ENCODE measurements at regions not wholly inside any gene's neighbourhood (a gene's known extent, or its start where the extent isn't known, plus 50 kb on each side); places are given as distances from the start of the nearest gene placed in this dataset.
"Not testable (repeated sequence)": the region's sequence is repeated elsewhere in the genome, so short reads cannot be mapped to it uniquely, and the experiment has no call there.

GRCh38 chr14:27881646-27882045, 884.9 kb upstream of the FOXG1 start:
- no CpG with 5 or more reads among the region's 4 CpGs for WGBS, 2 donors (ENCODE audit: extremely low coverage in 2 of 2, insufficient read length in 2 of 2, insufficient replicate concordance in 1 of 2)
- no peak overlapping the region for H4K91ac ChIP-seq (ENCODE audit: low read depth, low read length, poor library complexity)
- no peak overlapping the region for H3K4me3 ChIP-seq (ENCODE audit: low read length in 2 of 2)
- no peak overlapping the region for H2BK120ac ChIP-seq (ENCODE audit: low read depth, low read length)
- no peak overlapping the region for H3K4me2 ChIP-seq (ENCODE audit: insufficient read depth, low read length, poor library complexity, severe bottlenecking)
- no peak overlapping the region for H3K27ac ChIP-seq (replicated peaks; ENCODE audit: low read length)
- no peaks in the 10 kb centered on the region for H3K36me3 ChIP-seq (replicated peaks in 1 of 2; ENCODE audit: control insufficient read depth in 2 of 2, insufficient read depth in 2 of 2, low read length in 2 of 2)
- peaks cover 0 to 8% of the 10 kb centered on the region in 2 donors for H3K4me1 ChIP-seq (ENCODE audit: control insufficient read depth in 2 of 2, insufficient read depth in 1 of 2, low read depth in 1 of 2, low read length in 2 of 2)
- no peak overlapping the region for H3K4ac ChIP-seq (ENCODE audit: low read length)
- no peak for DNase-seq (ENCODE audit: low spot score)
- peak overlapping the region; percentile 79 for H2AFZ ChIP-seq (ENCODE audit: low read length)
- no peak overlapping the region for H3K14ac ChIP-seq (ENCODE audit: low read length)
- peaks cover 0 to 3% of the 10 kb centered on the region in 2 donors for H3K9me3 ChIP-seq (replicated peaks in 1 of 2; ENCODE audit: control insufficient read depth in 2 of 2, insufficient read depth in 1 of 2, low read depth in 1 of 2, low read length in 2 of 2)
- no peak overlapping the region for H4K8ac ChIP-seq (ENCODE audit: low read depth, low read length)
- H3K27me3 ChIP-seq (ENCODE audit: control insufficient read depth in 3 of 3, insufficient read depth in 3 of 3, low read depth in 1 of 3, low read length in 3 of 3) = no peaks in the 10 kb centered on the region
- H2BK15ac ChIP-seq (ENCODE audit: low read length) = no peak overlapping the region
- H3K9ac ChIP-seq (ENCODE audit: low read depth, low read length, poor library complexity) = no peak overlapping the region
- no peak overlapping the region for H2BK12ac ChIP-seq (ENCODE audit: low read length)
- H3K79me1 ChIP-seq (ENCODE audit: low read depth, low read length) = no peaks in the 10 kb centered on the region
- H2AK5ac ChIP-seq (ENCODE audit: low read depth, low read length) = no peak overlapping the region
- no peak overlapping the region for H3K18ac ChIP-seq (ENCODE audit: low read length)
- H3K23ac ChIP-seq (ENCODE audit: low read depth, low read length, poor library complexity) = no peak overlapping the region
- H2BK5ac ChIP-seq (ENCODE audit: low read length) = no peak overlapping the region

GRCh38 chr14:27886256-27886655, 880.3 kb upstream of the FOXG1 start:
- Histone ChIP-seq H3K9me3 (replicated peaks in 1 of 2; ENCODE audit: control insufficient read depth in 2 of 2, insufficient read depth in 1 of 2, low read depth in 1 of 2, low read length in 2 of 2) (no peaks in the 10 kb centered on the region), H4K8ac (ENCODE audit: low read depth, low read length) (no peak overlapping the region), H3K14ac (ENCODE audit: low read length) (no peak overlapping the region), H2BK15ac (ENCODE audit: low read length) (no peak overlapping the region), H2AFZ (ENCODE audit: low read length) (no peak overlapping the region), H2BK120ac (ENCODE audit: low read depth, low read length) (no peak overlapping the region), H3K4me3 (ENCODE audit: low read length in 2 of 2) (no peak overlapping the region), H3K4ac (ENCODE audit: low read length) (no peak overlapping the region), H3K27me3 (ENCODE audit: control insufficient read depth in 3 of 3, insufficient read depth in 3 of 3, low read depth in 1 of 3, low read length in 3 of 3) (no peaks in the 10 kb centered on the region), H2BK5ac (ENCODE audit: low read length) (no peak overlapping the region), H2AK5ac (ENCODE audit: low read depth, low read length) (no peak overlapping the region), H2BK12ac (ENCODE audit: low read length) (no peak overlapping the region), H3K4me1 (ENCODE audit: control insufficient read depth in 2 of 2, insufficient read depth in 1 of 2, low read depth in 1 of 2, low read length in 2 of 2) (peaks cover 0 to 11% of the 10 kb centered on the region in 2 donors), H3K9ac (ENCODE audit: low read depth, low read length, poor library complexity) (no peak overlapping the region), H3K4me2 (ENCODE audit: insufficient read depth, low read length, poor library complexity, severe bottlenecking) (no peak overlapping the region), H3K36me3 (replicated peaks in 1 of 2; ENCODE audit: control insufficient read depth in 2 of 2, insufficient read depth in 2 of 2, low read length in 2 of 2) (no peaks in the 10 kb centered on the region), H3K23ac (ENCODE audit: low read depth, low read length, poor library complexity) (no peak overlapping the region), H3K27ac (replicated peaks; ENCODE audit: low read length) (no peak overlapping the region), H4K91ac (ENCODE audit: low read depth, low read length, poor library complexity) (no peak overlapping the region), H3K79me1 (ENCODE audit: low read depth, low read length) (no peaks in the 10 kb centered on the region), H3K18ac (ENCODE audit: low read length) (no peak overlapping the region)
- no peak for DNase-seq (ENCODE audit: low spot score)
- no CpG with 5 or more reads among the region's 1 CpG for WGBS, 2 donors (ENCODE audit: extremely low coverage in 2 of 2, insufficient read length in 2 of 2, insufficient replicate concordance in 1 of 2)

- Histone ChIP-seq H3K9me3 (replicated peaks in 1 of 2; ENCODE audit: control insufficient read depth in 2 of 2, insufficient read depth in 1 of 2, low read depth in 1 of 2, low read length in 2 of 2) (no peaks in the 10 kb centered on the region), H4K8ac (ENCODE audit: low read depth, low read length) (no peak overlapping the region), H2AFZ (ENCODE audit: low read length) (no peak overlapping the region), H2BK120ac (ENCODE audit: low read depth, low read length) (no peak overlapping the region), H3K4me2 (ENCODE audit: insufficient read depth, low read length, poor library complexity, severe bottlenecking) (no peak overlapping the region), H3K4me1 (ENCODE audit: control insufficient read depth in 2 of 2, insufficient read depth in 1 of 2, low read depth in 1 of 2, low read length in 2 of 2) (peaks cover 0 to 9% of the 10 kb centered on the region in 2 donors), H3K36me3 (replicated peaks in 1 of 2; ENCODE audit: control insufficient read depth in 2 of 2, insufficient read depth in 2 of 2, low read length in 2 of 2) (no peaks in the 10 kb centered on the region), H3K23ac (ENCODE audit: low read depth, low read length, poor library complexity) (no peak overlapping the region), H3K27ac (replicated peaks; ENCODE audit: low read length) (no peak overlapping the region), H2AK5ac (ENCODE audit: low read depth, low read length) (no peak overlapping the region), H4K91ac (ENCODE audit: low read depth, low read length, poor library complexity) (no peak overlapping the region), H3K18ac (ENCODE audit: low read length) (no peak overlapping the region), H2BK12ac (ENCODE audit: low read length) (no peak overlapping the region), H3K27me3 (ENCODE audit: control insufficient read depth in 3 of 3, insufficient read depth in 3 of 3, low read depth in 1 of 3, low read length in 3 of 3) (no peaks in the 10 kb centered on the region), H3K79me1 (ENCODE audit: low read depth, low read length) (no peaks in the 10 kb centered on the region), H3K4me3 (ENCODE audit: low read length in 2 of 2) (no peak overlapping the region), H2BK15ac (ENCODE audit: low read length) (no peak overlapping the region), H3K14ac (ENCODE audit: low read length) (no peak overlapping the region), H3K4ac (ENCODE audit: low read length) (no peak overlapping the region), H2BK5ac (ENCODE audit: low read length) (no peak overlapping the region), H3K9ac (ENCODE audit: low read depth, low read length, poor library complexity) (no peak overlapping the region)
- no peak for DNase-seq (ENCODE audit: low spot score)
- WGBS, 2 donors (ENCODE audit: extremely low coverage in 2 of 2, insufficient read length in 2 of 2, insufficient replicate concordance in 1 of 2) = no CpG with 5 or more reads among the region's 3 CpGs
Measured at GRCh38 chr14:27890259-27890658, 876.3 kb upstream of the FOXG1 start.

- not testable (repeated sequence) for H3K4me1 ChIP-seq (ENCODE audit: control insufficient read depth in 2 of 2, insufficient read depth in 1 of 2, low read depth in 1 of 2, low read length in 2 of 2); H3K27me3 ChIP-seq (ENCODE audit: control insufficient read depth in 3 of 3, insufficient read depth in 3 of 3, low read depth in 1 of 3, low read length in 3 of 3); H2AK5ac ChIP-seq (ENCODE audit: low read depth, low read length); H2BK120ac ChIP-seq (ENCODE audit: low read depth, low read length); H4K91ac ChIP-seq (ENCODE audit: low read depth, low read length, poor library complexity); H3K79me1 ChIP-seq (ENCODE audit: low read depth, low read length); H3K4me3 ChIP-seq (ENCODE audit: low read length in 2 of 2); H2BK5ac ChIP-seq (ENCODE audit: low read length); H3K27ac ChIP-seq (replicated peaks; ENCODE audit: low read length); H2AFZ ChIP-seq (ENCODE audit: low read length); H2BK12ac ChIP-seq (ENCODE audit: low read length); H3K36me3 ChIP-seq (replicated peaks in 1 of 2; ENCODE audit: control insufficient read depth in 2 of 2, insufficient read depth in 2 of 2, low read length in 2 of 2); H2BK15ac ChIP-seq (ENCODE audit: low read length); H3K4ac ChIP-seq (ENCODE audit: low read length); H3K23ac ChIP-seq (ENCODE audit: low read depth, low read length, poor library complexity); H3K9me3 ChIP-seq (replicated peaks in 1 of 2; ENCODE audit: control insufficient read depth in 2 of 2, insufficient read depth in 1 of 2, low read depth in 1 of 2, low read length in 2 of 2); DNase-seq (ENCODE audit: low spot score); H3K4me2 ChIP-seq (ENCODE audit: insufficient read depth, low read length, poor library complexity, severe bottlenecking); H3K14ac ChIP-seq (ENCODE audit: low read length); H4K8ac ChIP-seq (ENCODE audit: low read depth, low read length); H3K9ac ChIP-seq (ENCODE audit: low read depth, low read length, poor library complexity); H3K18ac ChIP-seq (ENCODE audit: low read length)
- no CpG with 5 or more reads among the region's 1 CpG for WGBS, 2 donors (ENCODE audit: extremely low coverage in 2 of 2, insufficient read length in 2 of 2, insufficient replicate concordance in 1 of 2)
Measured at GRCh38 chr14:27908484-27908883, 858.1 kb upstream of the FOXG1 start.

All from neuronal stem cell (in vitro differentiated cells).